Brain microvascular endothelial cell (primary cell): ENCODE measurements at regions not wholly inside any gene's neighbourhood (a gene's known extent, or its start where the extent isn't known, plus 50 kb on each side); places are given as distances from the start of the nearest gene placed in this dataset.

ENCODE experiments used
- DNase-seq: peaks from one replicate; pipeline ENCODE4 v3.0.0-alpha.2; 2020
- H3K27ac ChIP-seq: fragments of 250-450 bp; sonication (Bioruptor Pico); 2 replicates; pipeline ENCODE4 v1.5.1; 2020; ENCODE audit warnings: mild to moderate bottlenecking, moderate library complexity
- H3K27me3 ChIP-seq: fragments of 250-450 bp; sonication (Bioruptor Pico); replicated peaks from 2 replicates; pipeline ENCODE4 v1.5.1; 2020; ENCODE audit warnings: mild to moderate bottlenecking
- H3K36me3 ChIP-seq: fragments of 250-450 bp; sonication (Bioruptor Pico); replicated peaks from 2 replicates; pipeline ENCODE4 v1.5.1; 2020; ENCODE audit warnings: mild to moderate bottlenecking
- H3K4me3 ChIP-seq: 2 replicates; pipeline ENCODE4 v1.5.1; 2011; ENCODE audit warnings: low read depth, mild to moderate bottlenecking, control low read depth, low read length, moderate library complexity
- in situ Hi-C: cut with HindIII; loops from 2 replicates; pipeline ENCODE4 v1.10.0; 2017; ENCODE audit warnings: low sequenced_read_pairs, low pct_ligation_motif_present
- TF ChIP-seq, protein P1 (sequence below): IDR thresholded peaks from 2 replicates; pipeline ENCODE4 v1.5.1; 2011; ENCODE audit warnings: low read depth, mild to moderate bottlenecking, moderate library complexity, low read length, control low read depth, inconsistent platforms; ENCODE audit errors: missing control alignments

DNA sequence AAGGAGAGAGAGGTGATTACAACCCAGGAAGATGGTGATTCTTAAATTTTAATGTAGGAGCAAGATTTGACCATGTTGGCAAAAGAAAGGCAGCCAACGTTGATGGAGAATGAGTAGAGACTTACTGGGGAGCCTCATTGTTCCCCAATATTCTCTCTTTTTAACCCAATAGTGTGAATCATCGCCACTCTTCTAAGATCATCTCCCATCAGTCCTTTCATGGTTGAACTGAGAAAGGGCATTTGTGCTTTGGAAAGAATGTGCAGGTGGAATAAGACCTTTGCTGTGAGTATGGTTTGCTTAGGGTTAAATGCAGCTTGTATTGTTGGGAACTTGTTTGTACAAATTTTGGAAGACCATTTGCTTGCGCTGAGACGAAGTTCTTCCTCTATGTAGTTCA is 231.0 kb downstream of the TBXT start:
- in situ Hi-C loops: no loop called here
- TF ChIP-seq, protein P1, sequence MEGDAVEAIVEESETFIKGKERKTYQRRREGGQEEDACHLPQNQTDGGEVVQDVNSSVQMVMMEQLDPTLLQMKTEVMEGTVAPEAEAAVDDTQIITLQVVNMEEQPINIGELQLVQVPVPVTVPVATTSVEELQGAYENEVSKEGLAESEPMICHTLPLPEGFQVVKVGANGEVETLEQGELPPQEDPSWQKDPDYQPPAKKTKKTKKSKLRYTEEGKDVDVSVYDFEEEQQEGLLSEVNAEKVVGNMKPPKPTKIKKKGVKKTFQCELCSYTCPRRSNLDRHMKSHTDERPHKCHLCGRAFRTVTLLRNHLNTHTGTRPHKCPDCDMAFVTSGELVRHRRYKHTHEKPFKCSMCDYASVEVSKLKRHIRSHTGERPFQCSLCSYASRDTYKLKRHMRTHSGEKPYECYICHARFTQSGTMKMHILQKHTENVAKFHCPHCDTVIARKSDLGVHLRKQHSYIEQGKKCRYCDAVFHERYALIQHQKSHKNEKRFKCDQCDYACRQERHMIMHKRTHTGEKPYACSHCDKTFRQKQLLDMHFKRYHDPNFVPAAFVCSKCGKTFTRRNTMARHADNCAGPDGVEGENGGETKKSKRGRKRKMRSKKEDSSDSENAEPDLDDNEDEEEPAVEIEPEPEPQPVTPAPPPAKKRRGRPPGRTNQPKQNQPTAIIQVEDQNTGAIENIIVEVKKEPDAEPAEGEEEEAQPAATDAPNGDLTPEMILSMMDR: no peak
- no peaks in the 10 kb centered on the region for H3K27me3 ChIP-seq
- no peak overlapping the region for H3K27ac ChIP-seq
- DNase-seq: no peak
- no peak overlapping the region for H3K4me3 ChIP-seq
- H3K36me3 ChIP-seq: no peaks in the 10 kb centered on the region

DNA sequence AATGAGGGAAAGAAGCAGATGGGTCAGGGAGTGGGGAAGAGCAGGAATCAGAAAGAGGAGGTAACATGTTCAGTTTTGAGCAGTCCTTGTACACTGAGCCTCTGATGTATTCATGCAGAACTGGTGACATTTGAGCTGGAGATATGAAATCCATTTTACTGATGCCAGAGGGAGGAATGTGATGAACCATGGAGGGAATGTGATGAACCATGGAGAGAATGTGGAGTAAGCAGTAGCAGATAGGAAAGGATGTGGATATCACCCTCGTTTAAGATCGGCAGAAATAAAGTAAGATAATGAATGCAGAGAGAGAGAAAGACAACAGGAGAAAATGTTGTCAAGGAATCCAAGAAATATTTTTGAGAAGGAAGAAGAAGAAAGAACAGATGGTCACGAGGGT is 231.6 kb downstream of the TBXT start:
- TF ChIP-seq, protein P1: no peak
- Histone ChIP-seq H3K36me3 (no peaks in the 10 kb centered on the region), H3K27me3 (no peaks in the 10 kb centered on the region), H3K4me3 (no peak overlapping the region), H3K27ac (no peak overlapping the region)
- in situ Hi-C loops: no loop called here
- DNase-seq: no peak

DNA sequence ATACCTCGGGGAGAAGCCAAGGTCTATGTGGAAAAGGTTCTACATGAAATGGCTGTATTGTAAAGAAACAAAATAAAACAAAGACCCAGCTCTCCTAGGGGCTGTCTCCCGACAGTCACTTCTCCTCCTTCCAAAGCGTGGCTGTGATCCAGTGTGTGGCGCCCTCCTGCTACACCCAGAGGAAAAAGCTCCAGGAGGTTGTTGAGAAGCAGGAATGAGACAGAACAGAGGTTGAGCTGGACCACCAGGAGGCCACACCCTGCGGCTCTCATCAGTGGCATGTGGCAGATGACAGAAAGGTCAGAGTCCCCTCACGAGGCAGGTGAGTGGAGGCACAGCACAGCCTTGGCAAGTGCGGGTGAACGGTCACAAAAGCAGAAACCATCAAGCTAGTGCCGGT is 236.0 kb downstream of the TBXT start:
- in situ Hi-C loops: no loop called here
- no peak for DNase-seq
- Histone ChIP-seq H3K27ac (no peak overlapping the region), H3K36me3 (no peaks in the 10 kb centered on the region), H3K4me3 (no peak overlapping the region), H3K27me3 (no peaks in the 10 kb centered on the region)
- TF ChIP-seq, protein P1: no peak

DNA sequence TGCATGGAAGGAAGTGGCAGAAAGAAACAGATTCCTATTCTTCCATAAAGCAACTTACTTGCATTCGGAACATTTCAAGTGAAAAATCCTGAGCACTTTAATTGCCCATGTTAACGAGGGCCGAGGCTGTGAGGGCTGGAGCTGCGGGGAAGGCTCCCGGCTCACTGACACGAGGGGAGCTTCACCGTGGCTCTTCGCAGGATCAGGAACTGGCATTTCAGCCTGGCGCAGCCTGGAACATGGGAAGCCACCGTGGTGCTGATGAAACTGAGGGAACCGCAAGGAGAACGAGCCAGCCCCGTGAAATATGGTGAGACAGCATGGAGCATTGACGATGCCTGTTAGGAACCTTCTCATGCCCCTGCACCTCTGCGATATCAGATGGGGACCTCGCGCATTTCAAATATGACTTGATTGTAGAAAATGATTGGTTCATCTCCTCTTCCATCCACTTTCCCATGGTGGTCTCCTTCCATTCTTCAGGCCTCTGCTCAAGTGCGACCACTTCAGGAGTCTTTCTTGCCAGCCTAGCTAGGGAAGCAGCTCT is 236.9 kb downstream of the TBXT start:
- in situ Hi-C loops: no loop called here
- TF ChIP-seq, protein P1: no peak
- no peak for DNase-seq
- no peak overlapping the region for H3K27ac ChIP-seq
- H3K4me3 ChIP-seq: no peak overlapping the region
- H3K36me3 ChIP-seq: no peaks in the 10 kb centered on the region
- no peaks in the 10 kb centered on the region for H3K27me3 ChIP-seq

DNA sequence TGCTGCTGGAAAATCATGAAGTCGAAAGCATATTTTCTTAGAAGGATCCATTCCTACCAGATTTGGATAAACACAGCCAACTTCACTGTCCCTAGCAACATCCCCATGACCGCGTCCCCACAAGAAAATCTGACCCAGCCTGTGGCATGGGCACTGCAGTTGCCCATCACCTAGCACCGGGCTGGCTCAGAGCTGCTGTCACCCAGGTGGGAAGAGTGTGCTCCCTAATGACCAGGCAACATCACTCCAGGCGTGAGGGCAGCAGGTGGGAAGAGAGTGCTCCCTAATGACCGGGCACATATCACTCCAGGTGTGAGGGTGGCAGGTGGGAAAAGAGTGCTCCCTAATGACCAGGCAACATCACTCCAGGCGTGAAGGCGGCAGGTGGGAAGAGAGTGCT is 238.0 kb downstream of the TBXT start:
- Histone ChIP-seq H3K36me3 (no peaks in the 10 kb centered on the region), H3K27me3 (no peaks in the 10 kb centered on the region), H3K27ac (no peak overlapping the region), H3K4me3 (no peak overlapping the region)
- no peak for DNase-seq
- TF ChIP-seq, protein P1: no peak
- in situ Hi-C loops: no loop called here

DNA sequence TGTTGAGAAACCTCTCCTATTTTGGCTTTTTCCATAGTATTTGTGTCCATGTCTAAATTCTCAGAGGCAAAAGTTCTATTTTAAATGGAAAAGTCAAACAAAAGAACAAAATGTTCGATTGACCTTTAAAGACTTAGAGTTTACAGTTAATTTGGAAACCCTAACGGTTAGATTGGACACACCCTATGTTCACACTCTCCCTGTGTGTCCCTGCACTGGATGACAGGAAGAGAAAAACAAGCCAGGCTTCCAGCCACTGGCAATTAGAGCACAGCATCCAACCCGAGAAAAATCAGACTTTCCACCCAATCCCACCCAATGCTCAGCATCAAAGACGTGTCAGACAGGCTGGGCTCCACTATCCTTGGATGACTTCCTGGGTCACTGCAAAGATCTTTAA is 241.3 kb downstream of the TBXT start:
- H3K27me3 ChIP-seq: no peaks in the 10 kb centered on the region
- H3K27ac ChIP-seq: no peak overlapping the region
- TF ChIP-seq, protein P1: no peak
- in situ Hi-C loops: no loop called here
- H3K4me3 ChIP-seq: no peak overlapping the region
- H3K36me3 ChIP-seq: no peaks in the 10 kb centered on the region
- DNase-seq: no peak
